RWPE2 (cell line): ENCODE measurements at regions not wholly inside any gene's neighbourhood (a gene's known extent, or its start where the extent isn't known, plus 50 kb on each side); places are given as distances from the start of the nearest gene placed in this dataset.
A peak's percentile ranks its signal among the peaks of the same experiment; 100 is the strongest.

Experiments used
- ATAC-seq: fragments of 200-7000 bp; cut with Tn5 transposase; 3 replicates; pipeline ENCODE4 v1.9.1; 2021; ENCODE audit warnings: low read depth
- DNase-seq: peaks from one replicate; pipeline ENCODE4 v3.0.0-alpha.2; 2020; ENCODE audit warnings: low spot score
- H3K27ac ChIP-seq: fragments of 450-650 bp; 2 replicates; pipeline ENCODE4 v1.5.1; 2017; ENCODE audit warnings: mild to moderate bottlenecking; ENCODE audit not compliant: poor library complexity, severe bottlenecking
- H3K27me3 ChIP-seq: fragments of 250-450 bp; sonication (Bioruptor Pico); 2 replicates; pipeline ENCODE4 v1.5.1; 2021; ENCODE audit warnings: mild to moderate bottlenecking, moderate library complexity; ENCODE audit not compliant: insufficient read depth, poor library complexity, severe bottlenecking
- H3K36me3 ChIP-seq: fragments of 250-450 bp; sonication (Bioruptor Pico); 2 replicates; pipeline ENCODE4 v1.5.1; 2020; ENCODE audit warnings: low read depth, mild to moderate bottlenecking, moderate library complexity
- H3K4me1 ChIP-seq: fragments of 250-450 bp; sonication (Bioruptor Pico); 2 replicates; pipeline ENCODE4 v1.5.1; 2021; ENCODE audit warnings: mild to moderate bottlenecking, moderate library complexity; ENCODE audit not compliant: insufficient read depth, poor library complexity, severe bottlenecking
- H3K4me3 ChIP-seq: fragments of 250-450 bp; sonication (Bioruptor Pico); 2 replicates; pipeline ENCODE4 v1.5.1; 2021; ENCODE audit warnings: mild to moderate bottlenecking, moderate library complexity; ENCODE audit not compliant: severe bottlenecking
- H3K9me3 ChIP-seq: fragments of 250-450 bp; sonication (Bioruptor Pico); 2 replicates; pipeline ENCODE4 v1.5.1; 2021; ENCODE audit warnings: mild to moderate bottlenecking, moderate library complexity; ENCODE audit not compliant: severe bottlenecking
- TF ChIP-seq, protein P1 (sequence below): fragments of 450-650 bp; IDR thresholded peaks from one replicate; pipeline ENCODE4 v1.5.1; 2017; ENCODE audit warnings: mild to moderate bottlenecking, moderate library complexity; ENCODE audit not compliant: poor library complexity, severe bottlenecking

DNA sequence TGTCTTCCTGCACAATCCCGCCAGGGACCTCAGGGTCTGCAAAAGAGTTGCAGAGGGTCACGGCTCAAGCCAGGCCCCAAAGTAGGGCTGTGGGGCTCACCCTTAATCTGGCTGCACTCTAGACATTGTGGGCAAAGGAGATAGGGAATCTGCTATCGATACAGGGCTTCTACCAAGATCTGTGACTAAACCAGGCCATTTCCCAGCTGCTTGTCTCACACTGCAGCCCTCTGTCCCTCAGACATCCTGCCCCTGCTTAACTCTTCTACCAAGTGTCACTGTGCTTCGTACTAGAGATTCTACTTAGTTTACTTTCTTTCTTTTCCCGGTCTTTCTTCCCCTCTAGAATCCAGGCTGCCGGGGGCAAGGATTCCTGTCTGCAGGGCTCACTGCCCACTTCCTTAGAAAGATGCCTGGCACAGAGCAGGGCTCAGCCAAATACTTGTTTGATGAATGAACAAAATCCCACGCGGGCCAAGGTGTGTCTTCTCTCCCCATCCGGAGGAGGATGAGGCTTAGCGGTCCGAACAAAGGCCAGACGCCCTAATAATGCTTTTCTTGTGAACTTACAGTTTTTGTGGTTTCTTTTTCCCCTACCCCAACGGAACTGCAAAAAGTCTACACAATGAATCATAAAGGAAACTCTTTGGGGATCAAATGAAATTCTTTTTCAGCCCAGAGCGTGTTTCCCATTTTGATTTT lies 61.3 kb upstream of the ANO1 start:
- H3K27ac ChIP-seq: peak overlapping the region; percentile 97
- peak; percentile 93 for DNase-seq
- H3K9me3 ChIP-seq: no peaks in the 10 kb centered on the region

DNA sequence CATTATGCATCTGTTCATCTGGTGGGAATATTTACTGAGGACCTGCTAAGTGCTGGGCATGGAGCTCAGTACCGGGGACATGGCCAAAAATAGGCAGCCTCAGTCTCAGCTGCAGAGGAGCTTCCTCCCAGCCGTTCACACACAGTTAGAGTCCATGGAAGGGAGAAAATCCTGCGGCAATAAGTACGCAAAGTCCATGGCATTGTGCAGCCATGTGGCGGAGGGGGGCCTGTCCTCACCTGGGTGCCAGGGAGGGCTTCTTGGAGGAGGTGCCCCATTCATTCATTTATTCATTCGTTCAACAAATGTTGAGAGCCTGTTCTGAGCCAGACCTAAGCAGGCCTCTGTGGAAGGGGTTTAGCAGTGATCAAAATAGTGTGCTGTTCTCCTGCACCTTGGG lies 59.3 kb upstream of the ANO1 start:
- ATAC-seq: no peak
- peak overlapping the region; percentile 97 for H3K27ac ChIP-seq
- H3K9me3 ChIP-seq: no peaks in the 10 kb centered on the region
- no peaks in the 10 kb centered on the region for H3K27me3 ChIP-seq
- peaks cover 13% of the 10 kb centered on the region for H3K4me1 ChIP-seq
- TF ChIP-seq, protein P1, sequence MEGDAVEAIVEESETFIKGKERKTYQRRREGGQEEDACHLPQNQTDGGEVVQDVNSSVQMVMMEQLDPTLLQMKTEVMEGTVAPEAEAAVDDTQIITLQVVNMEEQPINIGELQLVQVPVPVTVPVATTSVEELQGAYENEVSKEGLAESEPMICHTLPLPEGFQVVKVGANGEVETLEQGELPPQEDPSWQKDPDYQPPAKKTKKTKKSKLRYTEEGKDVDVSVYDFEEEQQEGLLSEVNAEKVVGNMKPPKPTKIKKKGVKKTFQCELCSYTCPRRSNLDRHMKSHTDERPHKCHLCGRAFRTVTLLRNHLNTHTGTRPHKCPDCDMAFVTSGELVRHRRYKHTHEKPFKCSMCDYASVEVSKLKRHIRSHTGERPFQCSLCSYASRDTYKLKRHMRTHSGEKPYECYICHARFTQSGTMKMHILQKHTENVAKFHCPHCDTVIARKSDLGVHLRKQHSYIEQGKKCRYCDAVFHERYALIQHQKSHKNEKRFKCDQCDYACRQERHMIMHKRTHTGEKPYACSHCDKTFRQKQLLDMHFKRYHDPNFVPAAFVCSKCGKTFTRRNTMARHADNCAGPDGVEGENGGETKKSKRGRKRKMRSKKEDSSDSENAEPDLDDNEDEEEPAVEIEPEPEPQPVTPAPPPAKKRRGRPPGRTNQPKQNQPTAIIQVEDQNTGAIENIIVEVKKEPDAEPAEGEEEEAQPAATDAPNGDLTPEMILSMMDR: no peak
- no peak overlapping the region for H3K4me3 ChIP-seq
- H3K36me3 ChIP-seq: no peaks in the 10 kb centered on the region
- DNase-seq: no peak

More for the DNA sequence above, 61.3 kb upstream of the ANO1 start:
- peak; percentile 98 for ATAC-seq
- Histone ChIP-seq H3K36me3 (no peaks in the 10 kb centered on the region), H3K4me1 (peaks cover 13% of the 10 kb centered on the region), H3K4me3 (no peak overlapping the region), H3K27me3 (no peaks in the 10 kb centered on the region)
- TF ChIP-seq, protein P1: no peak

DNA sequence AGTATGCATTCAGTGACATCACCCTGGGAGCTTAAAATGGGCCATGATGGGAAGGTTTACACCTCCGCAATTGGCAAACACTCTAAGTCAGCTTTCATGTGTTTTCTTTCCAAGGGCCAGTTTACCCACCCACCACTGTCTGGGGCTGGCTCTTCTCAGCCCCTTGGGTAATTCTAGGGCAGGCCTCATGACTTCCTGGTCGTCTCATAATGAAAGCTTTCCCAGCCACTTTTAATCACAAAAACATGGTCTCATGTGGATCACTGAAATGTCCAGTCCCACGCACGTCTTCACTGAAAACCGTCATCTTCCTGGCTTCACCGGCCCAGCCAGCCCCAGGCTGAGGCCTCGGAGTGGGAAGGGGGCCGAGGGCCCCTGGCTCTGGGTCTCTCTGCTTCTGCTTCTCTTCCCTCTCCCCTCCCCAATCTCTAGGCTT lies 58.5 kb upstream of the ANO1 start:
- Histone ChIP-seq H3K4me3 (no peak overlapping the region), H3K36me3 (no peaks in the 10 kb centered on the region), H3K4me1 (peaks cover 13% of the 10 kb centered on the region), H3K9me3 (no peaks in the 10 kb centered on the region), H3K27ac (no peak overlapping the region), H3K27me3 (no peaks in the 10 kb centered on the region)
- no peak for ATAC-seq
- TF ChIP-seq, protein P1: no peak
- DNase-seq: no peak

DNA sequence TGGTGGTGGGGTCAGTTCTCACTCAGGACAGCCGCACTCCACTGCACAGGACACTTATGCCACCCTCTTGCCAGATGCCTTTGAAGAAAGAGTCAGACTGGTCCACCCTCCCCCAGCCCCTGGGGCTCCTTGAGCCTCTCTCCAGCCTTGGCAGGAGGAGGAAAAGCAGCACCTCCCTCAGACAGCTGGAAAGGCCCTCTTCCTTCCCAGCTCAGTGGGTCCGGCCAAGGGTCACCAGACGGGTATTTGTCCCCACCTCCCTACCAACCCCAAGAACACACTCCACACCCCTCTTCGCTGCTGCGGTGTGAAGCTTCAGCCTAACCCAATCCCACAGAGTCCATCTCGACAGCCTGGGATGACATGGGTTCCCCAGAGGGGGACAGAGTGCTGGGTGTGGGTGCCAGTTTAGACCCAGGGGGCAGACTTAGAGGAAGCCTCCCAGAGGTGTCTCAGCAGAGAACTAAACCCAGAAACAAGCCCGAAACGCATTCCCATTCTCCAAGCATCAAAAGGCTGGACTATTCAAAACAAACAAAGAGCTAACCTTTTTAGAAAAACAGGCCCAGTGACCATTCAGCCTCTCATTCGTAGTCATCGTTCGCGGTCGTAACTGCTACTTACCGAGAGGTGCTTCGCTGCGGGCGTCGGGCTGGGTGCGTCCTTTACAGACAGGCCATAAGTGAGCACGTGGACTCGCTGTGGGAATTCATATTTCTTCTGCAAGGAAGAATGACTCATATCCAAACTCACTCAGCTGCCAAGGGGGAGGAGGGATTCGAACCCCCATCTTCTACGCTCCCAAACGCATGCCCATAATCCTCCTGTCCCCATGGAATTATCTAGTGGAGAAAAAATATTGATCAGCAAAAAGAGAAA lies 57.5 kb upstream of the ANO1 start:
- H3K4me3 ChIP-seq: no peak overlapping the region
- no peak for DNase-seq
- H3K9me3 ChIP-seq: no peaks in the 10 kb centered on the region
- no peaks in the 10 kb centered on the region for H3K27me3 ChIP-seq
- no peaks in the 10 kb centered on the region for H3K36me3 ChIP-seq
- ATAC-seq: no peak
- TF ChIP-seq, protein P1: no peak
- H3K4me1 ChIP-seq: peaks cover 13% of the 10 kb centered on the region
- H3K27ac ChIP-seq: no peak overlapping the region

DNA sequence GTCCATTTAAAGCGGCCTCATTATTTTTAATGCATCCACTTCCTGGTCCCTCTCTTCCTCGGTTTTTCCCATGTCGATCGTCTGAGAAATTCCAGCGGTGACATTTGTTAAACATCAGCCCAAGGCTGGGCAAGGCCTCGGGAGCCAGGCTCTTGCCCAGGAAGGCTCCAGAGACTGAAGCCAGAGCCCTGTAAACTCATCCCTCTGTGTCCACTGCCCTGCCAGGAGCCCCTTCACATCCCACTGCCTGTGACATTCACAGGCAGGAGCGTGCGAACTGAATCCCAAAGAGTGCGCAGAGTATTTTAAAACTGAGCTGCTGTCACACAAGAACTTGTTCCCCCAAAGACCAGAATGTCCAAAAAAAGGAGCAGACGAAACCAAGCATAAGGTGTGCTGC lies 56.5 kb upstream of the ANO1 start:
- no peak overlapping the region for H3K4me3 ChIP-seq
- H3K27me3 ChIP-seq: no peaks in the 10 kb centered on the region
- H3K9me3 ChIP-seq: no peaks in the 10 kb centered on the region
- no peak for DNase-seq
- H3K27ac ChIP-seq: no peak overlapping the region
- H3K36me3 ChIP-seq: no peaks in the 10 kb centered on the region
- peaks cover 10% of the 10 kb centered on the region for H3K4me1 ChIP-seq
- ATAC-seq: no peak
- TF ChIP-seq, protein P1: no peak
